Gastroesophageal sphincter (tissue), 3 donors: ENCODE measurements at regions not wholly inside any gene's neighbourhood (a gene's known extent, or its start where the extent isn't known, plus 50 kb on each side); places are given as distances from the start of the nearest gene placed in this dataset.

Experiments used
- CTCF ChIP-seq, 4 experiments: fragments of 200-600 bp in 2 of 4; fragments of 450-650 bp in 2 of 4; sonication (generic) in 1 of 4; IDR thresholded peaks; one replicate each; pipeline ENCODE4 v1.5.1; 2017 to 2019; ENCODE audit warnings: antibody characterized with exemption in 4 of 4, mild to moderate bottlenecking in 2 of 4, moderate library complexity in 2 of 4
- EP300 ChIP-seq: sonication (generic); formaldehyde crosslinking; IDR thresholded peaks from one replicate; pipeline ENCODE4 v1.6.1; 2017; ENCODE audit warnings: antibody characterized with exemption, mild to moderate bottlenecking

GRCh38 chr18:2168022-2168421 lies 403.3 kb downstream of the METTL4 start:
- TF ChIP-seq CTCF (IDR thresholded peaks at IDR 0.05) (no peak), EP300 (no peak)
